Muscle of back (tissue), 3 donors: ENCODE measurements at regions not wholly inside any gene's neighbourhood (a gene's known extent, or its start where the extent isn't known, plus 50 kb on each side); places are given as distances from the start of the nearest gene placed in this dataset.

ENCODE experiments used
- DNase-seq, 3 donors: peaks; one replicate each; pipeline versions ENCODE4 v3.0.0 to v3.0.0-alpha.2; 2013

DNA sequence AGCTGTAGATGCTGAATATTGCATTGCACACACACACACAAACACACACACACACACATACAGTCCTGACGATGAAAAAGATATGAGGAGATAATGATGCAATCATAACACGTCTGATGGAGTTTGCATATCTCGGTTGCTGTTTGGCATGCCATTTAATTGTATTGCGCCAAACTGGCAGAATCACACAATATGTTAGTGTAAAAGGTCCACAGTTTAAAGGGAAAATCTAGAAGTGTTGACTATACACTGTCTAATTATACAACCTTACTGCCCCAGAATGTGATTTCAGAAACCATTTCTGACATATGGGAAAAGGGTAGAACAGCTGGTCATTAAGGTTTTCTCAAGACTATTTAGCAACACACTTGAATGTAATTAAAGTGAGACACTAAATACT lies 123.7 kb upstream of the PROX1 start:
- DNase-seq: no peak

DNA sequence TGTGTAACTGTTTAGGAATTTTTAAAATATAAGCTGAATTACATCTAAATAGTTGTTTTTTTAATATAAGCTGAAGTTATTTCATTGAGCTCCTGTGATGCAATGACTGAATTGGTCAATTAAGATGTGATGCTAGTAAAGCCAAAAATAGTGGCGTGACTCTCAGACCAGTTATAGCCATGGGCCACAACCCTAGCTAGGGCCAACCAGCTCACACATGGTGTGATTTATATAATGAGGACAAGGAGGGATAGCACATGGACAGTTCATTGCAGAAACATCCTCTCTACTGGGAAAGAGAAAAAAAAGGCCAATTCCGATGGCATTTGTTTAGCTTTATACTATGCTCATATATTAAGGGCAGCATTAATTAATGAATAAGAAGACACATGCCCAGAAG lies 119.3 kb upstream of the PROX1 start:
- DNase-seq: no peak

DNA sequence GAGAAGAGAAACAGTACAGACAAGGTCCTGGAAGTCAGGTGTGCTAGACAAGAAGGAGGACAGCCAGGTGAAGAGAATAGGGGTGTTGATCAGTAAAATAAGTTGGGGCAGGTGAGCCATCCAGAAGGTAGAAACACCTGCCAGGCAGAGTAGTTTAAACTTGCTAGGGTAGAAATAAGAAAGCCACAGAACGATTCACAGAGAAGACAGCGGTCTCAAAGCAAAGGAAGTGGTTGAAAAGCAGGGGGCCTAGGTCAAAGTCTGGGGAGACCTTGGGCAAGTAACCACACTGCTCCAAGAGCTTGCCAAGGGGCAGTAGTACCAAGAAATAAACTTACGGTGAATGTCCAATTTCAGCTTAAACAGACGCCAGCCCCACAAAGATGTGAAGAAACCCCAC lies 116.6 kb upstream of the PROX1 start:
- DNase-seq: no peak

DNA sequence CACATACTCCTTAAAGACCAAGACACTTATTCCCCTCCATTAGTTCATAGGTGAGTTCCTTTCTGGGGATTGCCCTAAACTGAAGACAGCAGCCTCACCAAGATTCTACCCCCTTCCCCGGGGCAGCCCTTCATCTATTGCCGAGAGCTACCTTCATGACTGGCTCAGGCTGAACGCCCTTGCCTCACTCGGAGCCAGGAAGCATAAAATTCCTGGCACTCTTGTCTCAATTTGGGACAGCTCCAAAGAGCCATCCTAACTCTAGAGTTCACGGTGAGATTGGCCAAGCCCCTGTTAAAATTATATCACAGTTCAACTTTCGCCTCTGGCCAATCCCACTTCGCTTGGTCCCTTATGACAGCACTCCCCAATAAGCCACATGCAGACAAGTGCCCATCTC lies 113.0 kb upstream of the PROX1 start:
- DNase-seq: no peak

DNA sequence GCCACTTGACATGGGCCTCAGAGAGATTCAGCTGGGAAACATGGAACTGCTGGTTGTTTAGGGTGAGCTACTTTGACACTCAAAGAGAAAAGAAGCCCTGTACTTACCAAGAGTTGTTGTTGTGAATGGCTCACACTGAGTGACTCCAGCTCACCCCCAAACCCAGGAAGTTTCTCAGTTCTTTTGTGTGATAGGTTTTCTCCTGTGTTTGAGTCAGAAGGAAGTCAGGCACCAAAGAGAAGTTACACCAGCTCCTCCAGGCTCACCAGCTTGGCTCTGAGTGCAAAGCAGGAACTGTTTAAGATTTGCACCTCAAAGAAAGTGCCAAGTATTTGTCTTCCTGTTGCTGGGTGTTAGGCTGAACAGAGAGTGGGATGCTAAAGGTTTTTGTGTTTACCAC lies 111.2 kb upstream of the PROX1 start:
- no peak for DNase-seq

DNA sequence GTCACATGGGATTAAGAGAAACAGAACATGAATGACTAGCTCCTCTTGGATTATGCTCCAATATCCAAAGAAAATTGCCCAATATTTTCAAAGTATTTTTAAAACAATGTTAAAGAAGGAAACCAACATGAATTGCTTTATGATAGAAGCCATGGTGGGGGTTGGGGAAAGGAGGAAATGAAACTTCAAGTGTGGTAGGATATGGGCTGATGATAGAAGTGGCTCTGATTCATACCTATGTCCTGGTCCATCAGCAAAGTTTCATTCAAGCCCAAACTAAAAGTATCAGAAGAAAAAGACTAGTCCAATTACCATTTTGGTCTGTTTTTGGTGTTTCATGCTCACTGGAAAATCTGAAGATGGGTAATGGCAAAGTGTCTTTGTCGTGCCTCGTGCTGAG lies 104.2 kb upstream of the PROX1 start:
- DNase-seq: no peak

DNA sequence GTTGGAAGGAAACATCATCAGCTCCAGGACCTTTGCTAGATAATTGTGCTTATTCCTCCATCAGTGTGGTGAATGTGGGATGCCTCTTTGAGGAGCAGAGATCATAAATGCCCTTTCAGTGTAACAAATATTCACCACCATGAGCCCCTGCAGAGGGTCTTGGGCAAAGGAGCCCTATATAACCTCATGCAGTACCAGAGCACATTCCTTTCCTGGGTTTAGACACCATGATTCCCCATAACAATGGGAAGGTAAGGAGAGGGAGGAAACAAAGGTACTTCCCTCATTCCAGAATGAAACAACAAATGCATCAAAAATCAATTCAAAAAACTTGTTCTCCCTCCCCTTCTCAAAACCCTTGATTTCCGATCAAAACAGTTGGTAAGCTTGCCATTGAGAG lies 103.4 kb upstream of the PROX1 start:
- no peak for DNase-seq

DNA sequence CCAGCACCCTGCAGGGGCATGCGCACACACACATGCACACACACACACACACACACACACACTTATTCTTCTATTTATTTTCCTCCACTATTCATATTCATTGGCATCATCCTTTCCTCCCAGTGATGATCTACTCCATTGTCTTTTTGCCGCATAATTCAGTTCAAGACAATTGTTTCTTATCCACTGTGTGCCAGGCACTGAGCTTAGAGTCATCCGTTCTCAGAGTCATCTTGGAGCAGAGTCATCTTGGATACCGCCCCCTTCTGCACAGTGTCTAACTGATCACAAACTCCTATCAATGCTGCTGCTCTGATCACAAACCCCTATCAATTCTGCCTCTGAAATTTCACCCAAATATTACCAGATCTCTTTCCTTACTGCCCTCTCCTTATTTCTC lies 102.8 kb upstream of the PROX1 start:
- no peak for DNase-seq

DNA sequence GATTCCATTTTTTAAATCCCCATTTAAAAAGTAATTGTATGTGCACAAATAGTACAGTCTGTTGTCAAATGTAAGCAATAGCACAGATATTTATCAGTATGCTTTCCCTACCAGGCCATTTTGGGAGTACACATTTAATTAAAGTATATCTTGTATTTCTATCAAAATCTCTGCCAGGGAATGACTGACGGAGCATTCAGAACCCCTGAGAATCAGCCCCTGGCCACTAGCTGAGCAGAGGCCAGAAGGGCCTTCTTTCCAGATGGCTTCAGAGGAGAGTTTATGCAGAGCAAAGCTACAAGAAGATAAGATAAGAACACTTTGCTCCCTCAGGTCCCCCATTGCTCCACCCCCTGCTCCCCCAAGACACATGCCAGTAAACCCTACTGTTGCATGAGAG lies 99.9 kb upstream of the PROX1 start:
- no peak for DNase-seq

DNA sequence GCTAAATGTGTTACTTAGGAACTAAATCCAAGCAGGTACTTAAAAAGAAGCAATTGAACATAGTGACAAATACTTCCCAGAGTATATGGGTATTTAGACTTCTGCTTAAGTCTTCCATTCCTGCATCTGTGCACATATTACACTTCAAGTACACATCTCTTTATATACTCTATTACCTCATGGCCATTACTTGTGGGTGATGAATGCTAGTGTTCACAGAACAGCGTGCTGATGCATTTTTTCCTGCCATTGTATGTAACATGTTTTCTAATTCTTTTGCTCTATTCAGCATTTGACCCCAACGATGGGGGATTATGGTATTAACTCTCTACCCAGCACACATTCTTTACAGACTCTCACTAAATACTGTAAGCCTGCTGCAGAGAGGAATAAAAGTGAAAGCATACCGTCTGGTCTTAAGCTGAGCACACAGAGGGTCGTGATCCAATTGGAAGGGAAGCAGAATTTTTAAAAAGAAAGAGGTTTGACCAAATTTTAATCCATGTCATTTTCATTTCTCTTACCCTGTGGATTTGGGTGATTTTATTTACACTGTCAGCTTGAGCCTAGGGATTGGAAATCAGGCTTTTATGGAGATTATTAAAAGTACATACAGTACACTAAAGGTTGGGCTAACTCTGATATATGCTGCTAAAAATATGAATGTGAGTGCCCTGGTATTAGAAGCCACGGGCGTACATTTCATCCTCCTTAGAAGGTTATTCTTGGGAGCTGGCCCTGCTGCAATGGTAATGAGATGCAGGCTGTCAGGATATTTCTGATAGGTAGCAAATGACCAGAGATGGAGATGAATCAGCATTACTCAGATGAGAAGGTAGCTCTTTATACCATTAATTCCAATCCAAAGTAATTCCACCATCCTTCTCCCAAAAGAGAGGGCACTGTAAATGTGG lies 95.5 kb upstream of the PROX1 start:
- peak in 1 of 3 donors; percentile 20 for DNase-seq

DNA sequence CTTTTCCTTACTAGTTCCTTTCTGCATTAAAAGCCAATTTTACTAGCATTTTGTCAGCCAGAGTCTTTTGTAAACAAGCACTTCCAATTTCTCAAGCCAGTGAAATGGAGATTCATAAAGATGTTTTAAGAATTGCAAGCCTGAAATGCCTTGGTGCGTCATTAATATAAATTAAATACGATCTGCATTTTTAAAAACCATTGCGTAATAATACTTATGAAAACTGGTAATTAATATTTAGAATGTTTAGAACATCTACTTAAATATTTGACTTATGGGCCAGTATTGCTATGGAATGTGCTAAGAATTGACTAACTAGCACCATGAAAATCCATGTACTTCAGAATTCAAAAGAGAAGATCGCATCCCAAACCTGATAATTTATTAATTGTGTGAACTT lies 89.1 kb upstream of the PROX1 start:
- no peak for DNase-seq

DNA sequence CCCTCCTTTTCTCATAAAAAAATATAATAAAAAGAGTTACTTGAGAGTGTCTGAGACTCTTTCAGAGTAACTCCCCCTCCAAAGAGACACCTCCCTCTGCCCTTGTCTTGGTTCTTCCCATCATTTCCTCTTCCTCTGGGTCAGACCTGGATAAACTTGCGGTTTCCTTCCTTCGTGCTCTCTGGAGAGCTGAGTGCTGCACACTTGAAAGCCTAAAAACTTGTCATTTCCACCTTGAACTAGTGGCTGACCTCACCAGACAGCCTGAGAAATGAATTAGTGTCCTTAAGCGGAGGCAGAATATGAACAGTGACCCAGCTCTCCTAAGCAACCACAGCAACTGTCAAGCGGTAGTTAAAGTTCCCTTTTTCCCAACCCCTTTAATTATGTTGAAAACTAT lies 88.4 kb upstream of the PROX1 start:
- DNase-seq: no peak

DNA sequence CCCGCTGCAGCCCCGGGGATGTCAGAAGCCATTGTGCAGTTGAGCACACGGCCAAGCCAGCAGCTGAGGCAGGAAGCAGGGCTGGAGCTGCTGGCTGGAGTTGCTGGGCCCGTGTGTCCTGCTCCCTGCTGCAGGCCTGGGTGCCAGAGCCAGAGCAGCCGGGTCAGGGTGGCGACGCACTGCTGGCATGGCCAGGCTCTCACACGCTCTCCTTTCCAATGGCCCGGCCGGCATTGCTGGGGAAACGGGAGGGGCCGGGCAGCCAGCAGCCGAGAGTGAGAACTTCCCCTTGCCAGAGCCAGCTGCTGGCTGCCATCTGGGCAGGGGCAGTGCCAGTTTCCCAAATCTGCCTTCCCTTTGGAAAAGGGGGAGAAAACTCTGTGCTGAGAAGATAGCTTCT lies 82.4 kb upstream of the PROX1 start:
- DNase-seq: peak; percentile 34 to 70 (median 38)

DNA sequence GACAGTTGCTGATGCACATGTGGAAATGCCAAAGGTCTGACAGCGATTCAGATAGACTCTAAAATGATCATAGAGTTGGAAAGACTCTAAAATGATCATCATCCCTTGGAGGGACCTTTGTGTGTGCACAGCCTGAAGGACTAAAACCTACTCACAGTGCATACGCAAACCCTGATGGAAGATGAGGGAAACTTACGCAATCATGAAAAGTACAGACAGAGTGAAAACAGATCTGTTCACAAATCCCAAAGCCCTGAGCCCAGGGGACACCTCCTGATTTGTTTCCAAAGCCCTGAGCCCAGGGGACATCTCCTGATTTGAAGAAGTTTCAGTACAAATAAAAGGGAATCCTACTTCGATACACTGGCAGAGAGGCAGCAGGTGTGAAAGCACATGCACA lies 79.3 kb upstream of the PROX1 start:
- DNase-seq: no peak

DNA sequence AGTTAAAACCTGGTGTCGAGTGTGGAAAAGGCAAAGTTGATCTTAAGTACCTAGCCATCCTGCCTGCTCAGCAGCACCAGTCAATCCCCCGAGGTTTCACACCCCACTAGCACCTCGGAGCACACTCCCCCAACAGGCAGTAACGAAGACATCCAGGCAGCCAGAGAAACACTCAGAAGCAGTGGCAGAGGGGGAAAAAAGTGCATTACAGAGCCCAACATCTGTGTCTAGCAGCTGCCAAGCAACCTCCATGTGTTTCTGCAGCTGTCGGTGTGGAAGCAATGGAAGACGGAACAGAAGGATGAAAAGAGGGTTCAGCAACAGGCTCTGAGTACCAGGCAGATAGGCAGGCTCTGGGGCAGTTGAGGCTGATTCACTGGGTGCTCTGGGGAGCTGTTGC lies 73.4 kb upstream of the PROX1 start:
- DNase-seq: peak; percentile 16 to 63 (median 30)

DNA sequence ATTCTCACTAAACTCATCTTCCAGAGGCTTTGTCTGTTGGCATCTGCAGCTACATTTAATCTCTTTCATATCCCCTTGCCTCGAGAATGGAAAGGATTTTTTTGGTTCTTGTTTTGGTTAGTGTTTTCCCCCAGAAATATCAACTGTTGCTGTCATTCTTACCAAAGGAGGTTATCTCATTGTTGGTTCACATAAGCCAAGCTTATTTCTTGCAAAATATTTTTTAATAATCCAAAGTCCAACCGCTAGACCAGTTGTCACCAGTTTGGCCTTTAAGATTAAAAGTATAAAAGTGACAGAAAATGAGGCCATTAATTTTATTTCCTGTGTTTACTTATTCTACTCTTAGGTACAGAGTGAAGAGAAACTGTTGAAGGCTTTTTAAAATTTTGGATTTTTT lies 66.5 kb upstream of the PROX1 start:
- DNase-seq: peak in 1 of 3 donors; percentile 20

DNA sequence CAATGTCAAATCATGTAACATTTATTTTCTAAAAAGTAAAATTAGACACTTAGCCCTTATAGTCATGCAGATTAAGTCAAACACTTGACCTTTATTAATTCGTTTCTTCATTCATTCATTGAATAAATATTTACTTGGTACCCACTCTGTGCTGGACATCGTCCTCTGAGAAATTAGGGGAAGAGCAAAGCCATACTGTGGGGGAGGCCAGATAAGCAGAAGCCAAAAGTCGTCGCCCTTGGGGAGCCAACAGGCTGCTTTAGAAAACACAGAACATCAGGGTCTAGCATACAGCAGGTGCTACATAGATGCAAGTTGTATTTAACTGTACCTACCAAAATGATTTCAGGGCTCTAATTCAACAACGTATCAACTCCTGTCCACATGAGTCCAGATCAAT lies 66.1 kb upstream of the PROX1 start:
- DNase-seq: no peak

DNA sequence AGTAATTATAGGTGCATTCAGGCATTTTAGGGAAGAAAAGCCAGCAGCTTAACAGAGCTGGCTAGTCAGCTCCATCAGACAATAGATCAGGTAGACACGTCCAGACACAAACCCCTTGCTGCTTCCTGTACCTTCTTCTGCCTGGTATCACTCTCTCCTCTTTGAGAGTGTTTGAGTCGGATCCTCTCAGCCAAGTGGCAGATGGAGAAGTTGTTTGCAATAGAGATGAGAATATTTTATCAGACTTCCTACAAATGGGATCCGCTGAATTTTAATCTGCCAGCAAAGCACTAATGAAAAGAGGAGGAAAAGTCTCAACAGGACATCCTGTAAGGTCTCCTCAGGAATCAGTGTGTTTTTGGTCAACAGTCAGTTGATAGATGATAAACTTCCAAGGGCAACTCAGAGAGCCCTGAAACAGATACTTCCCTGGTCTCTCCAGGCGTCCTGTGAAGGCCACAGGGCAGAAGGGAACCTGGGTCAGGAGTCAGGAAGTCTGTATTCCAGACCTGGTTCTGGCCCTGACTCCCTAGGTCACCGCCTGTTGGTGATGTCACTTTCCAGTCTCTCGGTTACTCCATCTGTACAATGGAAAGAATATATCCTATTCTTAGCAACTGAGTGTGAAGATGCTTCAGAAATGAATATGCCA lies 62.1 kb upstream of the PROX1 start:
- DNase-seq: no peak

DNA sequence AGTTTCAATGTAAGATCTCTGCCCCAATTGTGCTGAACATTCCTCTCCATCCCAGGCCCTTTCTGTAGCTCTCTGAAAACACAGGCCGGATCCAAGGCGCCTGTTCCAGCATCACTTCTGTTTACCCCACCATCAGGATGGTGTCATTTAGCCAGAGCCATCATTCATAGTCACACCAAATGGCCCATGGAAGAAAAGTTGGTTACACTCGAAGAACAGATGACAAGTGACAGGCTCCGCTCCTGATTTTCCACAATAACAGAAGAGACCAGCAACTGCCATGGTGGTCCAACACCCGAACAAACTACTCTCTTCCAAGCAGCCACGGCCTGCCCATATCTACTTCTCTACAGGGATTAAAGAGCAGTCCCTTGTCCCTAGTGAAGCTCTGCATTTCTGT lies 59.9 kb upstream of the PROX1 start:
- no peak for DNase-seq

DNA sequence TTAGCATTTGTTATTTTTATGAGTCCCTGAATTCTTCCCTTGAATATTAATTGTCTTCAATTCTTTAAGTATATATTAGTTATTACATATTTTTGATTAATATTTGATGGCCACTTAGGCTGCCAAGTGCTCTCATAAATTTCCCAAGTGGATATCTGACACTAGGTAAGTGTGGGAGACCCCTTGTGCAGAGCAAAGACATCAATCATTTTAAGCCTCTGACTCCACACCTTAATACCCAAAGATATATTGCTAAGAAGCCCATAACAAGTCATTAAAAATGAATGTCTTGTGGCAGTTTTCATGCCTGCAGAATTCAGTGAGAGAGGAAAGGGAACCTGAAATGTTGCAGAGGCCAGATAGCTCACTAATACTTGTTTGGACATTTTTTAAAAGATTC lies 58.4 kb upstream of the PROX1 start:
- no peak for DNase-seq

DNA sequence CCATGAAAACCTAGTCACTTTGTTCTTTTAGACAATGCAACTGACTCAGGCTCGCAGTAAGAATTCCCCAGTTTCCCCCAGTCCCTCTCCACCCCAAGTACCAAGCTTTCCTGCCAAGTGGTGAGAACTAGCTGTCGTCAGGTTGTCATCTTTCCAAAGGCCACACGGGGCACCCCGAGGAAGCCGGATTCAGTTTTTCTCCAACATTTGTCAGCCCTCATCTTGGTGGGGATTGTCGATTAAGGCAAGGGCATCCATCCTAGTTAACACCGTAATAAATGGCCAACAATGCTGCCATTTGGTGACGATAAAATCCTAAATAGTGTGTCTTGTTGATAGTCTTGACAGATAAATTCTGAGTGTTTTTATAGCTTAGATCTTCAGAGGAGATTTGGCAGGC lies 55.9 kb upstream of the PROX1 start:
- no peak for DNase-seq

DNA sequence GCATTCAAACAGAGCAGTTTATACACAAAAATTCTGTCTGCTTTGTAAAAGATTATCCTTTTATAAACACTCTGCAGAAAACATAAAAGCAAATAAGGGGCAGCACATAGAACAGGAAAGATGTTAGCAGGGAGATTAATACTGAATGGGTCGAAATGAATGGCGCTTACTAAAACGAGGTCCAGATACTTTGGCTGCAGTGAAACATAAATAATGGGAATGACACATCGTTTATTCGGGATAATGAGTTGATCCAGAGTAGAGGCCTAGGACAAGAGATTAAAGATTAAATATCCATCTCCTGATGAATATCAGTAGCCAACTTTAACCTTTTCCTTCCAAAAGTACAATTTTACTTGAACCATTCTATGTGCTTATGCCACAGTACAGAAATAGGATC lies 54.4 kb upstream of the PROX1 start:
- DNase-seq: no peak

DNA sequence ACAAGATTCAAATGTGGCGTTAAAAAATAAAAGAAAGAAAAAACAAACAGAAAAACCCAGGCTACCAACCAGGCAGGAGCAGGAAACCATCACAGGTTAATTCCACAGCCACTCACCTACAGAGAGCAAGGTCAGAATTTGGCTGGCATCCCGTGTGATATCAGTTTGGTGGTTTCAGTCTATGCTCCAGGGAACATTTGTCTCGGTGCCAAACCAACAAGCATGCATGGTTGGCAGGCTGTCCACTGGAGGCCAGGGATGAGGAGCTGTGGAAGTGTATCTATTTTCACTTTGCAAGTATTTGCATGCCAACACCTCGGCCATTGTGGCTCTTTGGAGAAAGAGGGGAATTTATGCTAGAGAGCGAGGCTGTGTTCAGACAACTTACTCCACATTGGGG lies 53.1 kb upstream of the PROX1 start:
- DNase-seq: peak in 2 of 3 donors; percentile 7 to 11

DNA sequence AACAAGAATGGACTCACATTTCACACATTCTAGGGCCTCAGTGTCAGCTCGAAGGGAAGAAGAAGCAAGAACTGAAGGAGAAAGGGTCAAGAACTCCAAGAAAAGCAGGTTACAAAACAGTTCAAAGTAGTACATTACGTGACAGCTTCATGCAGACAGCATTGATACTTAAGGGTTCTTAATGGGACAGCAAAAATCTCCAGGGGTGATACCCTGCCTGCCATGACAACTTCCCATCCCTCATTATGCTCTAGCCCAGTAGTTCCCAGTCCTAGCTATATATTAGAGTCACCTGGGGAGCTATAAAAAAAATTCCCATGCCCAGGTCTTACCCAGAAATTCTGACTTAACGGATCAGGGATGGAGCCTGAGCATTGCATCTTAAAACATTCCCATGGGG lies 51.2 kb upstream of the PROX1 start:
- DNase-seq: no peak
